ENCODE measurements at regions not wholly inside any gene's neighbourhood (a gene's known extent, or its start where the extent isn't known, plus 50 kb on each side); places are given as distances from the start of the nearest gene placed in this dataset.

- no peaks in the 10 kb centered on the region for H3K4me1 ChIP-seq (replicated peaks in 1 of 4; ENCODE audit: control insufficient read depth in 3 of 4, insufficient read depth in 4 of 4, low read length in 3 of 4)
- DNase-seq (ENCODE audit: low read depth in 1 of 2, low spot score in 2 of 2) (no peak), FAIRE-seq (no peak)
- 83% methylated on average over 2 of the region's 2 CpGs; no CpG with 5 or more reads in 1 of the 2 experiments for WGBS, 2 experiments (ENCODE audit: extremely low coverage in 1 of 2, insufficient coverage in 1 of 2, insufficient read length in 1 of 2, insufficient replicate concordance in 2 of 2, low coverage in 1 of 2, low lambda C conversion rate in 2 of 2, missing lambda C conversion rate in 1 of 2)
- H3K9ac ChIP-seq (replicated peaks in 1 of 4; ENCODE audit: extremely low read depth in 1 of 4, low read depth in 3 of 4, low read length in 3 of 4), result no peak overlapping the region
- H3K36me3 ChIP-seq (ENCODE audit: control insufficient read depth in 2 of 4, insufficient read depth in 4 of 4, low read length in 3 of 4), result no peaks in the 10 kb centered on the region
- no peak overlapping the region for H2AK5ac ChIP-seq (ENCODE audit: low read depth, low read length)
- H3K23me2 ChIP-seq (ENCODE audit: low read depth, low read length), result no peaks in the 10 kb centered on the region
- H3K27me3 ChIP-seq (replicated peaks in 1 of 4; ENCODE audit: control insufficient read depth in 3 of 4, extremely low read depth in 1 of 4, insufficient read depth in 3 of 4, low read length in 3 of 4), result no peaks in the 10 kb centered on the region
- H3K4me2 ChIP-seq (ENCODE audit: insufficient read depth in 1 of 2, low read depth in 2 of 2, low read length in 2 of 2), result no peak overlapping the region
- no peak overlapping the region for H3K56ac ChIP-seq (replicated peaks; ENCODE audit: insufficient read length, low read depth, low read length)
- no peak overlapping the region for H2BK20ac ChIP-seq (ENCODE audit: low read length)
- no peak overlapping the region for H4K8ac ChIP-seq (ENCODE audit: extremely low read depth, insufficient read depth, low read length)
- H3K79me2 ChIP-seq (ENCODE audit: control insufficient read depth in 1 of 2, insufficient read depth in 2 of 2, low read length in 2 of 2), result no peaks in the 10 kb centered on the region
- H2BK120ac ChIP-seq (replicated peaks; ENCODE audit: low read depth, low read length), result no peak overlapping the region
- no peaks in the 10 kb centered on the region for H3K79me1 ChIP-seq (ENCODE audit: low read depth, low read length)
- no peaks in the 10 kb centered on the region for H3K9me3 ChIP-seq (ENCODE audit: insufficient read depth in 2 of 2, low read depth in 1 of 2, low read length in 1 of 2)
- H3K23ac ChIP-seq (ENCODE audit: insufficient read length), result no peak overlapping the region
- no peak overlapping the region for H2AFZ ChIP-seq (ENCODE audit: low read length)
- no peak overlapping the region for H3K18ac ChIP-seq (ENCODE audit: extremely low read depth, low read length)
- ChIA-PET POLR2A (ENCODE audit: partially characterized antibody) (no interaction called here), CTCF (ENCODE audit: partially characterized antibody) (interaction anchor here (0.6 kb wide), 1 partner anchor 66 kb away, joined by 4 read pairs; no protein-coding TSS in a partner anchor)
- H4K91ac ChIP-seq (replicated peaks; ENCODE audit: insufficient read length, low read length), result no peak overlapping the region
- H2BK15ac ChIP-seq (ENCODE audit: low read length), result no peak overlapping the region
- no peak overlapping the region for H2BK12ac ChIP-seq (ENCODE audit: low read depth, low read length)
- H4K20me1 ChIP-seq (replicated peaks in 1 of 2; ENCODE audit: control insufficient read depth in 1 of 2, insufficient read depth in 2 of 2, low read length in 2 of 2), result no peaks in the 10 kb centered on the region
- H3K4ac ChIP-seq (replicated peaks; ENCODE audit: insufficient read length, low read depth, low read length), result no peak overlapping the region
- H4K5ac ChIP-seq (ENCODE audit: insufficient read length, low read depth, low read length), result no peak overlapping the region
- no peak for TF ChIP-seq RNF2 (IDR thresholded peaks at IDR 0.05; ENCODE audit: borderline replicate concordance, low read depth, low read length, missing control alignments, poor library complexity, severe bottlenecking)
- no peak for TF ChIP-seq FOSL1 (IDR thresholded peaks at IDR 0.05; ENCODE audit: insufficient read depth, low read depth, low read length)
- TF ChIP-seq SP4 (IDR thresholded peaks at IDR 0.05; ENCODE audit: low read length), result no peak
- TF ChIP-seq RFX5 (IDR thresholded peaks at IDR 0.05; ENCODE audit: borderline replicate concordance, low read depth, low read length), result no peak
- TF ChIP-seq CHD1 (IDR thresholded peaks at IDR 0.05; ENCODE audit: low read depth, low read length), result no peak
- TF ChIP-seq JUN (IDR thresholded peaks at IDR 0.05; ENCODE audit: low read depth, low read length), result no peak
- no peak for TF ChIP-seq POU5F1 (IDR thresholded peaks at IDR 0.05; ENCODE audit: low read depth, low read length)
- TF ChIP-seq RXRA (IDR thresholded peaks at IDR 0.05; ENCODE audit: insufficient read depth, low read depth, low read length), result no peak
- no peak for TF ChIP-seq KDM5A (IDR thresholded peaks at IDR 0.05; ENCODE audit: low read length)
- no peak for TF ChIP-seq JUND (IDR thresholded peaks at IDR 0.05; ENCODE audit: low read length)
- no peak for TF ChIP-seq CEBPB (IDR thresholded peaks at IDR 0.05; ENCODE audit: low read depth, low read length)
- no peak for TF ChIP-seq TAF7 (optimal IDR thresholded peaks at IDR 0.05; ENCODE audit: borderline replicate concordance, low read depth, low read length)
- TF ChIP-seq POLR2A (IDR thresholded peaks at IDR 0.05; ENCODE audit: control extremely low read depth in 1 of 2, low read depth in 2 of 2, low read length in 2 of 2), result no peak
- no peak overlapping the region for H3K27ac ChIP-seq (ENCODE audit: low read depth, low read length)
- no peak overlapping the region for H3K14ac ChIP-seq (ENCODE audit: insufficient read length)
- no peak overlapping the region for H3K4me3 ChIP-seq (ENCODE audit: extremely low read depth in 1 of 4, insufficient read depth in 2 of 4, low read depth in 3 of 4, low read length in 4 of 4)
- no peak overlapping the region for H2BK5ac ChIP-seq (ENCODE audit: low read depth, low read length)
Measured at GRCh38 chr10:92747600-92747999, 57.8 kb downstream of the HHEX start.

Measured in H1 (cell line).